HL-60/S4 (cell line): ENCODE measurements at regions not wholly inside any gene's neighbourhood (a gene's known extent, or its start where the extent isn't known, plus 50 kb on each side); places are given as distances from the start of the nearest gene placed in this dataset.
"Not testable (repeated sequence)": the region's sequence is repeated elsewhere in the genome, so short reads cannot be mapped to it uniquely, and the experiment has no call there.

Source experiments
- in situ Hi-C: fragments of 300-500 bp; cut with MboI; formaldehyde crosslinking; loops from 2 replicates; pipeline ENCODE4 v1.14.3; 2022; ENCODE audit warnings: low sequenced_read_pairs

DNA sequence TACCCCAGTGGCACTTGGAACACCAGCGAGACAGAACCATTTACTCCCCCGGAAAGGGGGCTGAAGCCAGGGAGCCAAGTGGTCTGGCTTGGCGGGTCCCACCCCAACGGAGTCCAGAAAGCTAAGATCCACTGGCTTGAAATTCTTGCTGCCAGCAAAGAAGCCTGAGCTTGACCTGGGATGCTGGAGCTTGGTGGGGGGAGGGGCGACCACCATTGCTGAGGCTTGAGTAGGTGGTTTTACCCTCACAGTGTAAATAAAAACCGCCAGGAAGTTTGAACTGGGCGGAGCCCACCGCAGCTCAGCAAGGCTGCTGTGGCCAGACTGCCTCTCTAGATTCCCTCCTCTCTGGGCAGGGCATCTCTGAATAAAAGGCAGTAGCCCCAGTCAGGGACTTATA is 62.8 kb downstream of the RPS24 start:
- in situ Hi-C loops: not testable (repeated sequence)

GRCh38 chr10:78102593-78102992 is 68.9 kb downstream of the RPS24 start:
- in situ Hi-C loops: not testable (repeated sequence)

DNA sequence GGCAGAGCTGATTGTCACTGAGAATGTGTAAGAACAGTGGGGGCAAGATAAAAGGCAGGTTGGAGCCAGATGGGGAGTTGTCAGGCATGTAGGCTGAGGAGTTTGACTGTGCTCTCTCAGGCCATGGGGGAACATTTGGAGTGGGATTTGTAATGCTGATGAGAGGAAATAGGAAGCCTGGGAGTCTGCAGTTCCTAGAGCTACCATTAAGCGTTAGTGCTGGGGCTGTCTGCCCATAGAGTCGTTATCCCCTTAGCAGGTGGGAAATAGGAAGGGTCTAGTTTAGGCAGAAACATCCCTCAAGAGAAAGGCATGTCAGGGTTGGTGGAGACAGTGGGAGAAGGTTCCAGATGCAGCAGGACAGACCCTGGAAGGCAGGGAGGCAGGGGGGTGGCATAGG is 75.5 kb downstream of the RPS24 start:
- in situ Hi-C loops: no loop called here

DNA sequence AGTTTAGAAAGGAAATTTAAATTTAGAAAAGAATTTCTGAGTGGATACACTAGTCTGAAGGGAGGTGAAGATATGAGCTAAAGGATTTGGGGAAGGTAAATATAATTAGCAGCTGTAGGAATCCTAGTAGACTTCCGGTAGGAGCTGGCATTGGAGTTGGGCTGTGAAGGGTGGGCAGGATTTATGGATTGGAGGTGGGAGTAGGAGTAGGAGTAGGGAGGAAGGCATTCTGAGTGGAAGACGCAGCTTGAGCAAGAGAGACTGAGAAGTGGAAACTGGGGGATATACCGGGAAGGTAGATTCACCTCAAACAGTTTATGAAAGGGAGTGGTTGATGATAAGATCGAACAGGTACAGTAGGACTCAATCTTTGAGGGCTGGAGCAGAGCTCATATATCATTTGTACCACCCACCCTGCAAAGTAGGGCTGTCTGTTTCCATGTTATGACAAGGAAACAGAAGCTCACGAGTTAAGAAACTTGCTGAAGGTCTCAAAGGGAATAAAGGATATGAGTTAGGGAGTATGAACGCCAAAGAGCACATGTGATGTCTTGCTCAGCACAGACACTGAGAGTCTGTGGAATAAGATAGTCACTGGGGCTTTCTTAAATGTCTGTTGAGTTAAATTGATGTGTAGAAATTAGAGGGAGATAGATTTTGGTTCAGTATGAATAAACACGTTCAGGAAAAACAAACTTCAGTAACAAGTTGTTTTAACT is 81.6 kb downstream of the RPS24 start:
- in situ Hi-C loops: no loop called here

- in situ Hi-C loops: no loop called here
Measured at GRCh38 chr10:78116361-78116760, 82.7 kb downstream of the RPS24 start.

GRCh38 chr10:78118591-78118990 is 84.9 kb downstream of the RPS24 start:
- in situ Hi-C loops: no loop called here

GRCh38 chr10:78121801-78122200 is 88.1 kb downstream of the RPS24 start:
- in situ Hi-C loops: no loop called here

GRCh38 chr10:78124167-78124566 is 90.5 kb downstream of the RPS24 start:
- in situ Hi-C loops: no loop called here

DNA sequence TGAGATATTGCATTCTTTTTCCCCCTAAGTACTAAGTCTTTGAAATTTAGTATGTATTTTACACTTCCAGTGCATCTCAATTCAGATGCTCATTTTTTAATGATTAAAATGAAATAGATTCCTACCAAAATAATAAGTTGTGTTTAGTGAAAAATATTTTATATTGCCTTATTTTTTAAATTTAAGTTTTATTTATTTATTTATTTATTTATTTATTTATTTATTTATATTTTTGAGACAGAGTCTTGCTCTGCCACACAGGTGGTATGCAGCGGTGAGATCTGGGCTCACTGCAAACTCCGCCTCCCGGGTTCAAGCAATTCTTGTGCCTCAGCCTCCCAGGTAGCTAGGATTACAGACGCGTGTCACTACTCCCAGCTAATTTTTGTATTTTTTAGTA is 95.5 kb downstream of the RPS24 start:
- in situ Hi-C loops: no loop called here

GRCh38 chr10:78130966-78131710 is 97.5 kb downstream of the RPS24 start:
- in situ Hi-C loops: no loop called here

DNA sequence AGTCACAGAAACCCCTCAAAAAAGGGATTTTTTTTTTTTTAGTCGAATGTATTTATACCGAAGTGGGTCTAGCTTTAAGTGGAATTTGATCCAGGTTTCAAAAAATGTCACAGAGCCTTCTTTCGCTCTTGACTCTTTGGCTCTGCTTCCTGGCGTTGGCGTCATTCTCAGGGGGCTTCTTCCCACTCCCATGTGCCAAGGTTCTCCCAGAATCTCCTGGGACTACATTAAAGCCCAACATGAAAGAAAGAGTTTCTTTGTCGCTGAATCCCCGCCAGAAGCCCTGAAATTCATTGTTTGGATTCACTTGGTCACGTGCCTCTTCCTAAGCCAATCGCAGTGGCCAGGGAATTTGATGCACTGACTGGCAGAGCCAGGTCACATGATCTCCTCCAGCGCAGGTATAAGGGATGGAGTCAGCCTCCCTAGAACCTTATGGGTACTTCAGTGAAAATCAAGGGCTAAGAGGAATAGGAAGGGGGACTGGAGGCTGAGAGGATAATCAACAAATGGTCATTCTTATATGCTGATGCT is 101.2 kb downstream of the RPS24 start:
- in situ Hi-C loops: no loop called here

- in situ Hi-C loops: no loop called here
Measured at GRCh38 chr10:78137147-78137546, 103.5 kb downstream of the RPS24 start.

GRCh38 chr10:78139341-78139740 is 105.7 kb downstream of the RPS24 start:
- in situ Hi-C loops: no loop called here

- in situ Hi-C loops: no loop called here
Measured at GRCh38 chr10:78140066-78140630, 106.5 kb downstream of the RPS24 start.

GRCh38 chr10:78143576-78143975 is 109.9 kb downstream of the RPS24 start:
- in situ Hi-C loops: no loop called here

DNA sequence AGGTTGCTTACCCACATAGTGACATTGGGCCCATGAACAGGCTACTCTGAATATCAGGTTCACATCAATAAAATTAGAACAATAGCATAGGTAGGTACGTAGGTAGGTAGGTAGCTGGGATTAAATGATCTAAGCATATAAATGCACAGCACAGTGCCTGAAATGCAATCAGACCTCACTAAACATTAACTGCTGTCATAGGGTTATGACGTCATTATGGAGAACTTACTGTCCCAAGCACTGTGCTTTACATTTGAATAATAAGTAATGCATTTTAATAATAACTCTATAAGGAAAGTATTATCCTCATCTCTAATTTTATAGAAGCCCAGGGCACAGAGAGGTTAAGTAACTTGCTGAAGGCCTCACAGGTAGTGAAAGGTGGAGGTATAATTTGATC is 112.5 kb downstream of the RPS24 start:
- in situ Hi-C loops: no loop called here

DNA sequence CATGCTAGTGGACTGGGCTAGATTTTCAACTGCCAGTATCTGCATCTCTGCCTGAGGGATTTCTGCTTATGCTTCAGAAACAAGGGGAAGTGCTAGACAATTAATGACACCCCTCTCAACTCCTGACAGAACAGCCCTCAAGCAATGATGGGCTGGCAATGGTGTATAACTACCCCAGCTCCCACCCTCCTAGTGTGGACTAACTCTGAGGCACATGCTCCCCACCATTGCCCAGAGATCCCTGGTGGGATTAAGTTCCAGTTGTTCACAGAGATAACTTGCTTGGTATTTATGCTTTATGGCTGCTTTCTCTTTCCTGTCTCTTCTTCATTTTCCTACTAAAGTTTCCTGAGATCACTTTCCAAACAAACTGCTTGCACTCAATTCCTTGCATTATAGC is 113.5 kb downstream of the RPS24 start:
- in situ Hi-C loops: no loop called here

- in situ Hi-C loops: no loop called here
Measured at GRCh38 chr10:78148216-78148960, 114.7 kb downstream of the RPS24 start.

DNA sequence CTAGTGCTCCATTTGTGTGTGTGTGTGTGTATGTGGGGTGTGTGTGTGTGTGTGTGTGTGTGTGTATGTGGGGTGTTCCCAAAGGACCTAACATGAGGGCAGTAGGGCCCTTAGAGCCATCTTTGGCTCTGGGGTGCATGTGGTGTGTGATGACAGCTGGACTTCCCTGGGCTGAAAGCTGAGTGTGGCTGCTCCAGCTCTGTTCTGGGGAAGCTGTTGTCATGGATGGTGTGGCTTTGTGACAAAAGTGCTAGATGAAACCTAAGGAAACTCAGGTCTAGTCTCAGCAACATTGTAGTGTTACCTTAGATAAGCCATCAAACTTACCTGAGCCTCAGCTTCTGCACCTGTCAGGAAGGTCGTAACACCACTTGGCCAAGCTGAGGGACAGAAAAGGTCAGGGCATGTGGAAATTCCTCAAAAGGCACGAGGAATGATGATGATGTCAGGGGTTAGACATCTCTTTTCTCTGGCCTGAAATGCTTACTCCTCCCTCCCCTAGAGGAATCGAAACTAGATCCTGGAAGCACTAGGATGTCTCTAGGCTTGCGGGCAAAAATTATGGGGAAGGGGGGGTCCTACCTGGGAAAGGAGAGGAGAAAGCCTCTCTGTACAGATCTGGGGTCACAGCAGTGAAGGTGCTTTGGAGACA is 115.4 kb downstream of the RPS24 start:
- in situ Hi-C loops: no loop called here

DNA sequence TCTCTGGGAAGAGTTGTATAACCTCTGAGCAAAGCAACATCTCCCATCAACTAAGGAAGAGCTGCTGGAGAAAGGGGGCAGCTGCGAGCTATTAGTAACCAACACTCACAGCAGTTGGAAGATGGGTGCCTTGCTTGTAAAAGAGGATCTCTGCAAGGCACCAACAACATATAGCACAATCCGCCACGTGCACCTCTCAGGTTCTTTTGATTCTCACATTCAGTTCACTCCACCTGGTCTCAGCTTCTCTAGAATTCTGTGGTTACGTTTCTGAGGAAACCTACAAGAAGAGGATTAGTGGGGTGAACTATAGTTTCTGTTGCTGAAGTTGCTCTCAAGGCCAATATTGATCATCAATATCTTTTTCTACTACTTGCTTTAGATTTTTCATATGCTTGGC is 117.1 kb downstream of the RPS24 start:
- in situ Hi-C loops: no loop called here

DNA sequence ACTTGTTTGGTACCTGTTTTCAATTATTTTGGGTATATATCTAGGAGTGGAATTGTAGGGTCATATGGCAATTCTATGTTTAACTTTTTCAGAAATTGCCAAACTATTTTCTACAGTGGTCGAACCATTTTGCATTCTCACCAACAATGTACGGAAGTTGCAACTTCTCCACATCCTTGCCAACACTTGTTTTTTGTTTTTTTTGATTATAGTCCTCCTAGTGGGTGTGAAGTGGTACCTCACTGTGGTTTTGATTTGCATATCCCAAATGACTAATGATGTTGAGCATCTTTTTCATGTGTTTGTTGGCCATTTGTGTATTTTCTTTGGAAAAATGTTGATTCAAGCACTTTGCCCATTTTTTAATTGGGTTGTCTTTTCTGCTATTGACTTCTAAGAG is 122.1 kb downstream of the RPS24 start:
- in situ Hi-C loops: no loop called here
